NCI-H2171 (cell line): ENCODE measurements at regions not wholly inside any gene's neighbourhood (a gene's known extent, or its start where the extent isn't known, plus 50 kb on each side); places are given as distances from the start of the nearest gene placed in this dataset.

Experiments used
- DNase-seq: peaks from one replicate; lab custom pipeline; 2025; lab: John Stamatoyannopoulos, UW

DNA sequence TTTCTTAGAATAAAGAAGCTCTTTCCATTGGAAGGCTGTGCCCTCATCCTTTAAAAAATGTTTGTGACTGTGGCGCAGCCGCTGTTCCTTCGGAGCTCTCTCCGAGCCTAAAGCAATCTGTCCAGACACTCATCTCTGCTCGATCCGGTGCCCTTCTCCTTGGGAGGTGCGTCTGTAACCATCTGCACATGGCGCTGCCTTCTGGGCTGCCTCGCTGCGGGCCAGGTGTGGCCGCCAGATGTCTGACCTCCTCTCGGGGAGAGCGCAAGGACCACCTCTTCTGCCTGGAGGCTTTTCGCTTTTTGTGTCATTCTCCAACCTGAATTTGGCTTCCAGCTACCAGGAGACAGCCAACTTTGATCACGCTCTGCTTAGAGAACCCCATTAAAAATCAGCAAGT is 153.4 kb upstream of the PTCH1 start:
- DNase-seq: peak; percentile 90

DNA sequence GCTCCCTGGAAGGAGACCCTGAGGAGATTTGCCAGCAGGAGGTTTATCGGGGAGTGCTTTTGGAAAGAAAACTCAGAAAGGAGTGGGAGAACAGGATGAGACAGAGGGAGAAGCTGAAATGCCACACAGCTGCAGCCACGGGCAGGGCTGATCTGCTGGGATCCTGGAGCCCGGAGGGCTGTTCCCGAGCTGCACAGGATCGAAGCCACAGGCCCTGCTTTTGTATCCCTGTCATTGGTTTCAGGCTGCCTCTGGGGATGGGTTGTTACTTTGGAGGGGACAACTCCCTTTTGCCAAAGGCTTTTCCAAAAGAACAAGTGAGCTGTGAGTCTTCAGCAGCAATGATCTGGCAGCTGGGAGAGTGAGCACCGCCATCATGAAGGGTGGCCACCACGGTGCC is 152.5 kb upstream of the PTCH1 start:
- no peak for DNase-seq

DNA sequence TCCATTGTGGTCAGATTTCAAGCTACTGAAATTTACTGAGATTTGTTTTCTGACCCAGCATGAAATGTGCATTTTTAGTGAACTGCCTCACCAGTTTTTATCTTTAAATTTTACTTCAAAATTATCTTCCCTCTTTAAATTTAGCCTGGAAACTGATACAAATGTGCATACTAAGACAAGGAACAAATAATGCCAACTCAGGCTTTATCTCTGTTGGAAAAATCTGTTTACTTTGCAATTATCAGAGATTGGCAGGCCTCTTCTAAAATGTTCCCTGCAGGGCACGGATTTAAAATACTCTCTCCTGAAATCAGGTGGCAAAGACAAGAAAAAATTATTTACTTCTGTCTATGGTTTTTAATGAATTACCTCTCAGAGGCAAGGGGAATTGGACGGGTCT is 151.0 kb upstream of the PTCH1 start:
- DNase-seq: no peak

DNA sequence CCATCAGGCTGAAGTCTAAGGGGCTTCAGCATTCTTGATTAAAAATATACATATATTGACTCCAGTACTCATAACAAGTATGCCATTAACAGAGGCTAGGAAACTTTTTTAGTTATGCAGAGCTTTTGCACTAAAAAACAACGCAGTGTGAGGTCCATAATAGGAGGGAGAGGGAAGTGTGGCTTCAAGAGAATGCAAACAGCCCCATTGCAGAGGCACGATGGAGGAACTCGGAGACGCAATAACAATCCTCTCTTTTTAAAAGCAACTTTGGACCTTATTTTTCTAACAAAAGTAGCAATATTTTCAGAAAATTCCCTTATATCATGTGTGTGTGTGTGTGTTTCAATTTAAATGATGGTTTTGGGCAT is 150.0 kb upstream of the PTCH1 start:
- no peak for DNase-seq

DNA sequence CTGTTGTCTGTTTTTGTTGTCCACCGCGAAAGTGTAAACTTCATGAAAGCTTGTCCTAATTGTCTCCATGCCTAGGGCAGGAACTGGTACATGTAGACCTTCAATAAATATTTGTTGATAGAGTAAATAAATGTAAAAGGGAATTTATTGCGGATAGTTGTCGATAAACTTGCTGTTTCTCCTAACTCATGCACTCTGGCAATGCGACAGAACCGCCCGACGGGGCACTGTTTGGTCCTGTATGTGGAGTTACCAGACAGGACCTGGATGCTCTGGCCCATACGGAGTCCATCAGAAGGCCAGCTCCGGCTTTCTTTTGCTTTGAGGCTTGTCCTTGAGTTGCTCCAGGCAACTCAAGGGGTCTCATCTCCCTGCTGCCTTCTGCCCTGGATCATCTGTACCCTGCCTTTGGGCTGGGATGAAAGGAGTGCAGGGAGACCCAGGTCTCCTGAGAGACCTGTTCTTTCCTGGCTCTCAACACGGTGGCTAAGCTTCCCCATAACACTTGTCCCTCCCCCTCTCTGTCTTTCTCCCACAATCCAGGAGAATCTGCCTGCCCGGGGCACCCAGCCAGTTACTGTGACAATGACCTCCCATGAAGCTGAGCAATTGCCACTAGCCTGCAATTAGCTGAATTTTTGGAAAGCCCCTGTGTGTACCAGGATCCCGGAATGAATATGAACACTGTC is 149.5 kb upstream of the PTCH1 start:
- DNase-seq: no peak

DNA sequence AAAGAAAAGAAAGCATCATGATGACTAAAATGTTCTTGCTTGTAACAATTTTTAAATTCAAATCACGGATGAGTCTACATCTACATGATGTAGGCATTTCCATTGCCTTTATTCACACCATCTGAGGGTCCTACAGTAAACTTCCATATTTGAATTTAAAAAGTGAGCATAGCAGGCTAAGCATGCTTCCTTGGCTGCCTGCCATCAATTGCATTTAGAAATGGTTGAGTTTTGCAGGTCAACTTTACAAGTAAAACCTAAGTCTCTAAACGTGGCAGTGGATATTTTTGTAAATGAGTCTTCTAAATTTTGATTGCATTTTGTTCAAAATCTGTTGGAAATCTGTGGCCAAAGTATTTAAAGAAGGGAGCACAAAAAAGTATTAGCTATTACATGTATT is 136.5 kb upstream of the PTCH1 start:
- no peak for DNase-seq

DNA sequence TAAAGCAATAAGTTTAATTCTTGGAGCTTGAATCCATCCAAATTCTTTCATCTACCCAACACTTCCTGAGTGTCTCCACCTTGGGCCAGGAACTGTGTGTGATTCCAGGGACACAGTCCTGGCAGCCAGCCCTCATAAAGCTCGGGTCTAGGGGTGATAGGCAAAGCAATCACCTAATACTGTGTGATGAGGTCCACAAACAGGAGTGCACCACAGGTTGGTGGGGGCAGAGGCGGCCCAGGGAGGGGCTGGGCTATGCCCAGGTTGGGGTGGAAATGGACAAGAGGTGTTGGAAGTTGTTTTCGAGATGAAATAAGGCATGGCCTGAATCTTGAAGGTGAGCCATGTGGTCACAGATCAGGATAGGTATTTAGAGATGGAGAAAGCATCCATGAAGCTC is 133.9 kb upstream of the PTCH1 start:
- DNase-seq: no peak

DNA sequence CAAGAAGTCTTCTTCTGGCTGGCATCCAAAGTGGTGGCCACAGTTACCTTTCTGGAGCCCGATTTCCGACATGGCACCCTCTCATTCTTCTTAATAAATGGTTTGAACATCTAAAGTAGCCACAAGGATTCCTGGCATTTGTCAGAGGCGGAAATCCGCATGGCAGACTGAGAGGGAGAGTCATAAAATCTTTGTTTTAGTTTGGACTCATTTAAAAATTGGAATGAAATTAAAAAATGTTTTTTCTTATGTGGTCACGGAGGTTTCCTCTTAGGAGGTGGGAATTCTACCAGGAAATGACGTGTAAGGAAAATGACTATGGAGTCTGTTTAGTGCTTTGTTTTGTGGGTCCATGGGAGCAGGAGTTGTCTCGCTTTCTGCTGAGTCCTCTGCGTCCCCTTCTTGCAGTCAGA is 133.0 kb upstream of the PTCH1 start:
- DNase-seq: no peak

DNA sequence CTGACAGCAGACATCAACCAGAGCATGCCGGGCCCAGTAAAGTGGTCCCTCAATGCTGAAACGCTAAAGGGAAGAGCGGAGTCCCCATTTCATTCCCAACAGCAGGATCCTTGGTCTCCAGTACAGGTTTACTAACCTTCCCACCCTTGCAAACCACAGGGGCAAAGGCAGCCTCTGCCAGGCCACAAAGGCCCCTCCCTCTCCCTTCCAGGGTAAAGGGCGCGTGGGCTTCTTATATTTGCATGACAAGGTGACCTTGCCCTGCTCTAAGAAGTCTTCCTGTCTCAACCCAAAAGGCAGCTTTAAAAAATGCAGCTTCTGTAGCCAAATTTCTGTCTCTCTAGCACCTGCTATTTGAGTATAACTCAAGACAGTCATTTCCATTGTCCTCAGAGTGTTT is 131.5 kb upstream of the PTCH1 start:
- DNase-seq: no peak

DNA sequence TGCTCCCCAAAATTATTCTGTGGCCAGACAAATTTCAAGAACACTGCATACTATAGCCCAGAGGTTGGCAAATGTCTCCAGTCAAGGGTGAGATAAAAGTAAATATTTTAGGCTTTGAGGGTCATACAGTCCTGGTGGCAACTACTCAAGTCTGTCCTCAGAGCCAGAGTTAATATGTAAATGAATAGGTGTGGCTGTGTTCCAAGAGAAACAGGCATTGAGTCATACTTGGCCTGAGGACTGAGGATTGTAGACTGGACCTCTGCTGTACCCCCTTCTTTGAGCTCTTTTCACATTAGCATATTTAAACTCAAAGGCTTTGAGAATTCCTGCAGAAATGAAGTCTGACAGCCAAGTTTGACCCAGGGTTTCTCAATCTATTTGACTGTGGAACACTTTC is 129.2 kb upstream of the PTCH1 start:
- no peak for DNase-seq

DNA sequence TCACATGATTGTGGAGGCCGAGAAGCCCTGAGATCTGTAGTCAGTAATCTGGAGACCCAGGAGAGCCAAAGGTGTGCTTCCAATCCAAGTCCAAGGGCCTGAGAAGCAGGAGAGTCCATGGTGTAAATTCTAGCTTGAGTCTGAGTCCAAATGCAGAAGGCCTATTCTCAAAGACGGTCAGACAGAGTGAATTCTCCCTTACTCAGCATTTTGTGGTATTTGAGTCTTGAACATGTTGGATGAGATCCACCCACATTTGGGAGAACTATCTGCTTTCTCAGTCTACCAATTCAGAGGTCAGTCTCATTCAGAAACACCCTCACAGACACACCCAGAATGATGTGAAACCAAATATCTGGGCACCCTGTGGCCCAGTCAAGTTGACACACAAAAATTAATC is 128.8 kb upstream of the PTCH1 start:
- DNase-seq: no peak

DNA sequence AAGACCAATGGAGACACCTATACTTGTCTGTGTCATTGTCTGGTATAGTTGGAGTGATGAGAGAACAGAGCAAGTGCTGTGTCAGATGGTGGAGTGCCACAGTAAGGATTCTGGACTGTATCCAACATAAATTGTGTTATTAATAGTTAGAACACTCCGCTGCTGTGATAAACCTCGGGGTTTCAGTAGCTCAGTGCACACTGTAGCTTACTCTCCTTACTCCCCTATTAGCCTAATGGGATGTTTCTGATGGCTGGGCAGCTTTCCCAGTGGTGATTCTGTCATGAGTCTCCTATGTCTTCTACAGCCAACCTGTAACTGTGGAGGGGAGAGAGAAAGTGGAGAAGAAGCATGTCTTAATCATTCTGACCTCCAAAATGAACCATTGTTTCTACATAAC is 127.6 kb upstream of the PTCH1 start:
- no peak for DNase-seq

DNA sequence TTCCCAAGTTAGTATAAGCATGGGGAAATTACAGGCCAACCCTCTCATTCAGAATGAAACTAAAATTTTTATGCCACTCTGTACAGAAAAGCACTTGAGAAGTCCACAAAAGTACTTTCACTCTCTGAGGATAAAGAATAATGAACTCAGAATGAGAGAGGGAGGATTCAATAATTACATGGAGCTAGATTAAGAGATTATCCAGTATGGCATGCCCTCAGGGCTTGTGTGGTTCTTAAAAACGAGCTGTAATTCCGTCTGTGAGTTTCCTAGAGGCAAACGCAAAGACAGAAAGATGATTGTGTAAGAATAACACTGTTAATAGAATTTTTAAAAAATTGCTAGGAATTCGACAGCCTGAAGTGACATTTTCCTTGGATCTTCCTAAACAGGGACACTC is 126.8 kb upstream of the PTCH1 start:
- DNase-seq: no peak

DNA sequence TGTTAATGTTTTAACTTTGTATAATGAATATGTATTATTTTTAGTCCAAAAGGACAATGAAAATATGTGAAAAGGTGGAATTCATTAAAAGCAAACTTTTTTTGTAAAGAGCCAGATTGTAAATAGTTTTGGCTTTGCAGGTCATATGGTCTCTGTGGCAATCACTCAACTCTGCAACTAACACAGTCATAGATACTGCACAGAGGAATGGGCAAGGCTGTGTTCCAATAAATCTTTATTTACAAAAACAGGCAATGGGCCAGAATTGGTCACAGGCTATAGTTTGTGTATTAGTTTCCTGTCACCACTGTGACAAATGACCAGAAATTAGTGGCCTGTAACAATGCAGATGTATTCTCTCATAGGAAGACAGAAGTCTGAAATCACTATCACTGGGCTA is 125.4 kb upstream of the PTCH1 start:
- DNase-seq: no peak

DNA sequence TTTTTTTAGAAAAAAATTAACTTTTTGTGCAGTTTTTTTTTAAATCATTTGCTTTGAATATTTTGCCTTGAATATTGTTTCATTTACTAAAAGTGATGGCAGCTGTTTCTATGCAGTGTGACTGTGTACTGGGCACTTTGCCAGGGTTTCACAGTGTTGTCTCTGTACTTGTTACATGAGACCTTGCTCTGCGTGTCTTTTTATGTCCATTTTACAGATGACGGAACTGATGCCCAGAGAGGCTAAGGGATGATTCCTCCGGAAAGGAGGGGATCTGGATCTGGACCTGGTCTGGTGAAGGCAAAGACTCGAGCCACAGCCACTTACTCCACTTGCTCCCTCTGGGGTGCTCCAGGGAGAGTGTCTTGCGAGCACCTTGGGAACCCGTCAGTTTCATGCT is 124.8 kb upstream of the PTCH1 start:
- peak; percentile 56 for DNase-seq

DNA sequence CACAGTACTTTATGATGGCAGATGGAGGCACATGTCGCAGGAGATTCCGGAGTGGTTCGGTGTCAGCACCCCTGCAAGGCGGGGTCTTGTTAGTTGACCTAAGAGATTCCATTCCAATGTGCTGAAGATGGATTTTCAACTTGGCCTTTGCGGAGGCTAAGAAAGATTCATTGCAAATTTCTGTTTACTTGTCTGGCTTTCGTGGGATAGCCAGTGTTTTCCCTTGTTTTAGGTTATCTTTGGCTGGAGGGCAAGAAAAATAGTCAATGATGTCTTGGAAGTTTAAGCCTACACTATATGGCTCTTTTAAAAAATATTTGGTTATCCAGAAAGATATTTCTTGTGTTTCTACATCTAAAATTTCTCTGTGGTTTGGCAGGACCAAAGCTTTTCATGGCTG is 123.6 kb upstream of the PTCH1 start:
- DNase-seq: no peak

DNA sequence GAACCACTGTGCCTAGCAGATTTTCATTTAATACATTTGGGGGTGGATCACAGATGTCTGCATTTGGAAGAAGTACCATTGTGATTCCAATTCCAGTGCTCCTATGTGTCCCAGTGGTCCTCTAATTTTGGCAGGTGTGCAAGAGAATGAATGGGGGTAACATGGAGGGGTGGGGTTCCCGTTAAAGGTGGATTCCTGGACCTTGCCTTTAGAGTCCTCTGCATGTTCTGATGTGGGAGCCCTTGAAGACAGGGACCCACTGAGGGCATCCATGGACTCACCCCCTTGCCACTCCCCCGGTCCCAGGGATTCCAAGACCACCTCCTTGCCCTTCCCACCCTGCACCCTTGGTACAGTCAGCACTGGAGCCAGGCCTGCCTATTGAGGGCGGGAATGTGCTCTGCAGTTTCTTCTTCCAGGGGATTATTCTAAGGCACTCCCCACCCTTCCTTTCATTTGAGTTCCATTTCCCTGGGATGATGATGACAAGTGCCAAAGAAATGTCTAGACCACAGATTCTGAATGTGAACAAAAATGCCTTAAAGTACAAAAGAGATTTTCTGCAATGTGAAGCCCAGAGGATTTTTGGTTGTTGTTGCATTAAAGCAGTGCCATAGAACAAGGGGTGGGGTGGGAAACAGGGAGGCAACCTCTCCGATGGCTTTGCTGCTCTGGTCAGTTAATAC is 119.4 kb upstream of the PTCH1 start:
- DNase-seq: no peak

DNA sequence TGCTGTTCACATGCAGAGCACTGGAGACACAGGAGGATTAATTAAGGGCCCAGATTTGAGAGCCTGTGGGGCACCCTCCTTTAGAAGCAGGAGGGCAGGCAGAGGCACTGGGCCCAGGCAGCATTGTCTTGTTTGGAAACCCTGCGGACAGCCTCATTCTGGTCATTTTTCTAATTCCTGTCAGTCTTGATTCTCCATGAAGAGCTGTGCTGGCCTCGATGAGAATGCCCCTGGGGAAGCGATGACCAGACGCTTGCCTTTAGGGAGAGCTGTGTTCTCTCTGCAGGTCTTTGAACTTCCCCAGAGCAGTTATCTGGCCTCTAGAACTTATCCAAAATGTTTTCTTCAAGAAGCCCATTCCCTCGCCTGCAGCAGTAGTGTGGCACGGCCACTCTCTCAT is 117.8 kb upstream of the PTCH1 start:
- no peak for DNase-seq

DNA sequence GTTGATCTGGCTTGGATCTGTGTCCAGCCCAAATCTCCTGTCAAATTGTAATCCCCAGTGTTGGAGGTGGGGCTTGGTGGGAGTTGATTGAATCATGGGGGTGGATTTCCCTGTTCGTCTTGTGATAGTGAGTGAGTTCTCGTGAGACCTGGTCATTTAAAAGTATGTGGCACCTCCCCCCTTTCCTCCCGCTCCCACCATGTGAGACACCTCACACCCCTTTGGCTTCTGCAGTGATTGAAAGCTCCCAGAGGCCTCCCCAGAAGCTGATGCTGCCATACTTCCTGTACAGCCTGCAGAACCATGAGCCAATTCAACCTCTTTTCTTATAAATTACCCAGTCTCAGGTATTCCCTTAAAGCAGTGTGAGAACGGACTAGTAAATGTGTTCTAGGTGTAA is 117.3 kb upstream of the PTCH1 start:
- no peak for DNase-seq

DNA sequence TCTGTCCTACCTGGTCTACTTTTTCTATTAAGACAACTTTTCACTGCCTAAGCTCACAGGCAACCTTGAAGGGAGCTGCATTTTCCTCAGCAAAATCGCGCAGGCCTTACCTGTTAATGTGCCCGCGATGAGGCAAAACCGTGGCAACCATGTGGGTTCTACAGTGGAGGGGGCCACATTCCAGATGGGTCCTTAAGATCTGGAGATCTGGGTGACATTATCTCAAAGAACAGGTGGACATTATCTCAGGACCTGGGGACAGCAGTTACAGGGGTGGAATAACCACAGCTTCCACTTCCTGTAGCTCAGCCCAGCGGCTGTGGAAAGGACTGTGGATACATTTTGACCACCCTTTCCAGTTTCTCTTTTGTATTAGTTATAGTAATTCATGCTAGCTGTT is 112.8 kb upstream of the PTCH1 start:
- no peak for DNase-seq

DNA sequence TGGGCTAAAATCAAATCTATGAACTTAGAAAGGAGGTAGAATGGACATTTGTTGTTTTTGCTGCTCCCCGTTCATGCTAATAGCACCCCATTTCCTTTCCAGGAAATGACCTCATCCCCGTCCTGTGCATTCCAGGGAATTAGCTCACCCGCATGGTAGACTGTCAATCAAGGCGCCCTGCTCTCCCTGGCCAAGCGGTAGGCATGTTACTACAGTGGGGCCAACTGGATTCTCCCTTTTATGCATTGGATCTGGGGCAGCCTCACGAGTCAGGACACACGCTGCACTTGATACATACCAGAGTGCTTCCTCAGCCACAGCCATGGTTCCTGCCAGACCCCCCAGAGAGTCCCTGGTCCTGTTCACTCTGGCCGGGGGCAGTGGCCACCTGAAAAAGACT is 111.0 kb upstream of the PTCH1 start:
- no peak for DNase-seq

DNA sequence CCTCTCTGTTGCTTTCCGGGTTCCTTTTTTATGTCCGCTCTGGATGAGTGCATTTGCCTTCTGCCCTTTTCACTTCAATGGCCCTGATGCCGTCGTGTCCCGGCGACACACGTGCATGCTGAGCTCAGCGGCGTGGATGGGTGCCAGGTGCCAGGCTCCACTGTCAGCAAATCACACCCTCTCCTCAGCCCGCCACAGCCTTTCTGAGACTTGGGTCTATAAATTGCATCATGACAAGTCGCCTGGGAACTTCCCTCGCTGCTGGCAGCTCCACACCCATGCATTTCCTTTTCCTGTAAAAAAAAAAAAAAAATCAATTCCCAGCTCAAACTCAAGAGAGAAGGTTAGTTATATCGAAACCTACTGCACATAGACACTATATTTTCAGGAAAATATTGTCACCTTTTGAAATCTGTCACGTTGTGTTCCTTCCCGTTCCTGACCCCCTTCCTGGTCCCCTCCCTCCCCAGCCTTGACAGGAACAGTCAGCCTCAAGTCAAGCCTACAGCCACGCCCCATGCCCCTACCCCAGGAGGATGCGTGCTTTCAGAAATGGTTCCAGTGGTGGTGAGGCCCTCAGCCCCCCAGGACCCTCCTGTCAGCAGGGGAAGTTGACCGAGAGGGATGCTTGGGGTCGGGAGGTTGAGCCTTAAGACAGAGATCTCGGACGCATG is 110.3 kb upstream of the PTCH1 start:
- DNase-seq: no peak

DNA sequence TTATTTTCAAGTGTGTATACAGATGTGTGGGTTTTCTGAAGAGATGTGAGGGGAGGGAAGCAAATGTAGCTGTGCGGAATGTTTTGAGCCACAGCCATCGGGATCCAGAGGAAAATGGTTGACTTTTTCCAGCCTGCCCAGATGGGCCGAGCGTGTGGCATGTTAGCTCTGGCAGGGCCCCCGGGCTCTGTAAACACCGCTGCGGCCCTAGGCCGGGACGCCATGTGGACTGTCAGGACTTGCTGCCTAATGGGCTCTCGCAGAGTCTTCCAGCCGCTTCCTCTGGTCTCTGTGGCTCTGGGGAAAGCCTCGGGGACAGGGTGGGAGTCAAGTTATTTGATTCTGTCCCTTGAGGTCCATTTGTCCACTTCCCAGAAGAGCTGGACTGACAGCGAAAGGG is 109.6 kb upstream of the PTCH1 start:
- no peak for DNase-seq

DNA sequence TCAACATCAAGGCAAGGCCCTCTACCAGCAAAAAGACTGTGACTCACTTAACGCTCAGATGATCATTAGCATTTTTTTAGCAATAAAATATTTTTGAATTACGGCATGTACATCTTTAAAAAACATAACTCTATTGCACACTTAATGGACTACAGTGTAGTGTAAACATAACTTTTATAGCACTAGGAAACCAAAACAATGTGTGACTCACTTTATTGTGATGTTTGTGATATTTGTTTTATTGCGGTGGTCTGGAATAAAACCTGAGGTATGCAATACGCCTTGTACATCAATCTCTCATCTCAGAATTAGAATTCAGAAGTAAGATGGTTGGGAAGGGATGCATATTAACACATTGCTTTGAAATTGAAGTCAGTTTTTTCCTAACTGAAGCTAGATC is 106.9 kb upstream of the PTCH1 start:
- DNase-seq: no peak
